ENCODE measurements at regions not wholly inside any gene's neighbourhood (a gene's known extent, or its start where the extent isn't known, plus 50 kb on each side); places are given as distances from the start of the nearest gene placed in this dataset.

GRCh38 chr18:78914249-78914935, 65.2 kb upstream of the SALL3 start:
- H3K36me3 ChIP-seq (ENCODE audit: control insufficient read depth in 1 of 2, insufficient read depth in 2 of 2, low read length in 2 of 2) = no peaks in the 10 kb centered on the region
- H3K27ac ChIP-seq (ENCODE audit: low read length) = no peak overlapping the region
- H3K4me1 ChIP-seq (ENCODE audit: control insufficient read depth in 1 of 2, insufficient read depth in 2 of 2, low read length in 2 of 2) = no peaks in the 10 kb centered on the region
- H3K9me3 ChIP-seq (ENCODE audit: control insufficient read depth in 1 of 2, low read length in 2 of 2) = peaks cover 0 to 3% of the 10 kb centered on the region in 2 donors
- no peaks in the 10 kb centered on the region for H3K27me3 ChIP-seq (ENCODE audit: low read depth, low read length)
- no peak overlapping the region for H3K4me3 ChIP-seq (ENCODE audit: low read depth in 1 of 2, low read length in 2 of 2)

GRCh38 chr18:78915446-78916008, 64.1 kb upstream of the SALL3 start:
- Histone ChIP-seq H3K4me1 (ENCODE audit: control insufficient read depth in 1 of 2, insufficient read depth in 2 of 2, low read length in 2 of 2) (no peaks in the 10 kb centered on the region), H3K4me3 (ENCODE audit: low read depth in 1 of 2, low read length in 2 of 2) (no peak overlapping the region), H3K9me3 (ENCODE audit: control insufficient read depth in 1 of 2, low read length in 2 of 2) (peaks cover 0 to 3% of the 10 kb centered on the region in 2 donors), H3K27ac (ENCODE audit: low read length) (no peak overlapping the region), H3K36me3 (ENCODE audit: control insufficient read depth in 1 of 2, insufficient read depth in 2 of 2, low read length in 2 of 2) (no peaks in the 10 kb centered on the region), H3K27me3 (ENCODE audit: low read depth, low read length) (no peaks in the 10 kb centered on the region)

GRCh38 chr18:78918707-78919106, 60.9 kb upstream of the SALL3 start:
- H3K27me3 ChIP-seq (ENCODE audit: low read depth, low read length) = no peaks in the 10 kb centered on the region
- H3K36me3 ChIP-seq (ENCODE audit: control insufficient read depth in 1 of 2, insufficient read depth in 2 of 2, low read length in 2 of 2) = no peaks in the 10 kb centered on the region
- H3K4me3 ChIP-seq (ENCODE audit: low read depth in 1 of 2, low read length in 2 of 2) = no peak overlapping the region
- peaks cover 0 to 3% of the 10 kb centered on the region in 2 donors for H3K9me3 ChIP-seq (ENCODE audit: control insufficient read depth in 1 of 2, low read length in 2 of 2)
- H3K27ac ChIP-seq (ENCODE audit: low read length) = no peak overlapping the region
- no peaks in the 10 kb centered on the region for H3K4me1 ChIP-seq (ENCODE audit: control insufficient read depth in 1 of 2, insufficient read depth in 2 of 2, low read length in 2 of 2)

- H3K4me3 ChIP-seq (ENCODE audit: low read depth in 1 of 2, low read length in 2 of 2) = no peak overlapping the region
These were observed 59.7 kb upstream of the SALL3 start for GRCh38 chr18:78919956-78920355.

GRCh38 chr18:78920456-78921138, 59.0 kb upstream of the SALL3 start:
- Histone ChIP-seq H3K27me3 (ENCODE audit: low read depth, low read length) (no peaks in the 10 kb centered on the region), H3K9me3 (ENCODE audit: control insufficient read depth in 1 of 2, low read length in 2 of 2) (peaks cover 0 to 1% of the 10 kb centered on the region in 2 donors), H3K27ac (ENCODE audit: low read length) (no peak overlapping the region), H3K4me1 (ENCODE audit: control insufficient read depth in 1 of 2, insufficient read depth in 2 of 2, low read length in 2 of 2) (no peaks in the 10 kb centered on the region), H3K36me3 (ENCODE audit: control insufficient read depth in 1 of 2, insufficient read depth in 2 of 2, low read length in 2 of 2) (no peaks in the 10 kb centered on the region), H3K4me3 (ENCODE audit: low read depth in 1 of 2, low read length in 2 of 2) (no peak overlapping the region)

More at GRCh38 chr18:78919956-78920355, 59.7 kb upstream of the SALL3 start:
- Histone ChIP-seq H3K4me1 (ENCODE audit: control insufficient read depth in 1 of 2, insufficient read depth in 2 of 2, low read length in 2 of 2) (no peaks in the 10 kb centered on the region), H3K27me3 (ENCODE audit: low read depth, low read length) (no peaks in the 10 kb centered on the region), H3K9me3 (ENCODE audit: control insufficient read depth in 1 of 2, low read length in 2 of 2) (peaks cover 0 to 3% of the 10 kb centered on the region in 2 donors), H3K36me3 (ENCODE audit: control insufficient read depth in 1 of 2, insufficient read depth in 2 of 2, low read length in 2 of 2) (no peaks in the 10 kb centered on the region), H3K27ac (ENCODE audit: low read length) (no peak overlapping the region)

GRCh38 chr18:78922856-78923255, 56.8 kb upstream of the SALL3 start:
- no peaks in the 10 kb centered on the region for H3K36me3 ChIP-seq (ENCODE audit: control insufficient read depth in 1 of 2, insufficient read depth in 2 of 2, low read length in 2 of 2)
- no peaks in the 10 kb centered on the region for H3K27me3 ChIP-seq (ENCODE audit: low read depth, low read length)
- H3K27ac ChIP-seq (ENCODE audit: low read length) = no peak overlapping the region
- H3K4me1 ChIP-seq (ENCODE audit: control insufficient read depth in 1 of 2, insufficient read depth in 2 of 2, low read length in 2 of 2) = no peaks in the 10 kb centered on the region
- H3K9me3 ChIP-seq (ENCODE audit: control insufficient read depth in 1 of 2, low read length in 2 of 2) = no peaks in the 10 kb centered on the region
- no peak overlapping the region for H3K4me3 ChIP-seq (ENCODE audit: low read depth in 1 of 2, low read length in 2 of 2)

- Histone ChIP-seq H3K36me3 (ENCODE audit: control insufficient read depth in 1 of 2, insufficient read depth in 2 of 2, low read length in 2 of 2) (no peaks in the 10 kb centered on the region), H3K9me3 (ENCODE audit: control insufficient read depth in 1 of 2, low read length in 2 of 2) (no peaks in the 10 kb centered on the region), H3K27me3 (ENCODE audit: low read depth, low read length) (no peaks in the 10 kb centered on the region), H3K27ac (ENCODE audit: low read length) (no peak overlapping the region), H3K4me3 (ENCODE audit: low read depth in 1 of 2, low read length in 2 of 2) (no peak overlapping the region), H3K4me1 (ENCODE audit: control insufficient read depth in 1 of 2, insufficient read depth in 2 of 2, low read length in 2 of 2) (no peaks in the 10 kb centered on the region)
These were observed 55.3 kb upstream of the SALL3 start for GRCh38 chr18:78924301-78924700.

GRCh38 chr18:78924786-78925540, 54.7 kb upstream of the SALL3 start:
- Histone ChIP-seq H3K4me1 (ENCODE audit: control insufficient read depth in 1 of 2, insufficient read depth in 2 of 2, low read length in 2 of 2) (no peaks in the 10 kb centered on the region), H3K27ac (ENCODE audit: low read length) (no peak overlapping the region), H3K36me3 (ENCODE audit: control insufficient read depth in 1 of 2, insufficient read depth in 2 of 2, low read length in 2 of 2) (no peaks in the 10 kb centered on the region), H3K9me3 (ENCODE audit: control insufficient read depth in 1 of 2, low read length in 2 of 2) (no peaks in the 10 kb centered on the region), H3K27me3 (ENCODE audit: low read depth, low read length) (no peaks in the 10 kb centered on the region), H3K4me3 (ENCODE audit: low read depth in 1 of 2, low read length in 2 of 2) (no peak overlapping the region)

- Histone ChIP-seq H3K36me3 (ENCODE audit: control insufficient read depth in 1 of 2, insufficient read depth in 2 of 2, low read length in 2 of 2) (no peaks in the 10 kb centered on the region), H3K4me3 (ENCODE audit: low read depth in 1 of 2, low read length in 2 of 2) (no peak overlapping the region), H3K27ac (ENCODE audit: low read length) (no peak overlapping the region), H3K9me3 (ENCODE audit: control insufficient read depth in 1 of 2, low read length in 2 of 2) (no peaks in the 10 kb centered on the region), H3K4me1 (ENCODE audit: control insufficient read depth in 1 of 2, insufficient read depth in 2 of 2, low read length in 2 of 2) (no peaks in the 10 kb centered on the region), H3K27me3 (ENCODE audit: low read depth, low read length) (no peaks in the 10 kb centered on the region)
These were observed 53.9 kb upstream of the SALL3 start for GRCh38 chr18:78925557-78926242.

GRCh38 chr18:78926243-78926615, 53.4 kb upstream of the SALL3 start:
- Histone ChIP-seq H3K27me3 (ENCODE audit: low read depth, low read length) (no peaks in the 10 kb centered on the region), H3K4me1 (ENCODE audit: control insufficient read depth in 1 of 2, insufficient read depth in 2 of 2, low read length in 2 of 2) (no peaks in the 10 kb centered on the region), H3K27ac (ENCODE audit: low read length) (no peak overlapping the region), H3K9me3 (ENCODE audit: control insufficient read depth in 1 of 2, low read length in 2 of 2) (no peaks in the 10 kb centered on the region), H3K4me3 (ENCODE audit: low read depth in 1 of 2, low read length in 2 of 2) (no peak overlapping the region), H3K36me3 (ENCODE audit: control insufficient read depth in 1 of 2, insufficient read depth in 2 of 2, low read length in 2 of 2) (no peaks in the 10 kb centered on the region)

- Histone ChIP-seq H3K27me3 (ENCODE audit: low read depth, low read length) (no peaks in the 10 kb centered on the region), H3K36me3 (ENCODE audit: control insufficient read depth in 1 of 2, insufficient read depth in 2 of 2, low read length in 2 of 2) (no peaks in the 10 kb centered on the region), H3K9me3 (ENCODE audit: control insufficient read depth in 1 of 2, low read length in 2 of 2) (no peaks in the 10 kb centered on the region), H3K4me3 (ENCODE audit: low read depth in 1 of 2, low read length in 2 of 2) (no peak overlapping the region), H3K27ac (ENCODE audit: low read length) (no peak overlapping the region), H3K4me1 (ENCODE audit: control insufficient read depth in 1 of 2, insufficient read depth in 2 of 2, low read length in 2 of 2) (no peaks in the 10 kb centered on the region)
These were observed 52.5 kb upstream of the SALL3 start for GRCh38 chr18:78927156-78927555.
